NCI-H2196 (cell line): ENCODE measurements at regions not wholly inside any gene's neighbourhood (a gene's known extent, or its start where the extent isn't known, plus 50 kb on each side); places are given as distances from the start of the nearest gene placed in this dataset.

Source experiments
- DNase-seq: peaks from one replicate; lab custom pipeline; 2025; ENCODE audit not compliant: unreplicated experiment; lab: John Stamatoyannopoulos, UW

DNA sequence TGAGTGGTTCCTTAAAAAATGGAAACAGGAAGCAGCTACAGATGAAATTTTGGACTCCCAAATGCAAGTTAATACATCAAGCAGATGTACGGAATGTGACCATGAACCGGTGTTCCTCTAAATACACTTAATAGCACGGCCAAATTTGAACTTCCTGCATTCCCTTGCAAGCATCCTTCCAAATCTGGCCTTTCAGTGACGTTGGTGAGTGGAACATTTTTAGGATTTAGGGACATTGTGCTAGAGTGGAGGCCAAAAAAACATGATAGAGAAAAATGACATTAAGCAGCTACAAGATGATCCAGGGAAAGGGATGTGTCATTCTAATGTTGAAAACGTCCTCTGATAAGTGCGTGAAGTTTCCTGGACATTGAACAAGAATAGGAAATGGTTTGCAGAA is 62.1 kb downstream of the CTAGE1 start:
- no peak for DNase-seq

DNA sequence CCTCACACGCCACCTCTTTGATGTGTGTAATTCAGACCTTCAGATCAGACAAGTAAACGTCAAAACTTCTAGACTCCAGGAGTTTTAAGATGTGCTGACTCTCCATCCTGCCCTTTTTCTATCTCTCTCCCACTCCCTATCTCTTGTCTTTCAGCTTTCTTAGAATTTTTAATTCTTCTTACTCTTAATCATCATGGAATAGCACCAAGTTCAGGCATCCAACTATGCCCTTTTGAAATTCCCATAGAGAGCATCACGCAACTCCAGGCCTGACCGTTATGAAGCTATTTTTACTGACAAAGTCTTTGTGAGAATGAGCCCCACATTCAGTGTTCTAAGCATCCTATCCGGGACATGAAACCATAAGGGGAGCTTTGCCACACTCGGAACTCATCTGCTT is 62.6 kb downstream of the CTAGE1 start:
- no peak for DNase-seq

DNA sequence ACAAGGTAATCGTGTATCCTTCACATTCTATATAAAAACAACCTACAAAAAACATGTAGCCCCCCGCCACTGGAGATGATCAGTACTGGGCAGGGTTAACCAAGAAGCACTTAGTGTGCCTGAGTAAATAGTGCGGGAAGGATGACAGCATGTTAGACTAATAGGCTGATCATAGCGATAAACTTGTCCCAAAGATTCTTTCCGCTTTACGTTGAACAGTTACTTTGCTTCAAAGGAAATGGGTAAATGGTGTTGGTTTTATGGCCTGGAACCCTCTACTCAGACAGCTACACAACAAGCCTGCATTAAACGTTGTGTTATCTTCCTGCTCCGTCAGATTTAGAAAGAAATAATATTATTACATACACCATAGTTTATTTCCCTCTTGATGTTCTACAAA is 67.7 kb downstream of the CTAGE1 start:
- no peak for DNase-seq

DNA sequence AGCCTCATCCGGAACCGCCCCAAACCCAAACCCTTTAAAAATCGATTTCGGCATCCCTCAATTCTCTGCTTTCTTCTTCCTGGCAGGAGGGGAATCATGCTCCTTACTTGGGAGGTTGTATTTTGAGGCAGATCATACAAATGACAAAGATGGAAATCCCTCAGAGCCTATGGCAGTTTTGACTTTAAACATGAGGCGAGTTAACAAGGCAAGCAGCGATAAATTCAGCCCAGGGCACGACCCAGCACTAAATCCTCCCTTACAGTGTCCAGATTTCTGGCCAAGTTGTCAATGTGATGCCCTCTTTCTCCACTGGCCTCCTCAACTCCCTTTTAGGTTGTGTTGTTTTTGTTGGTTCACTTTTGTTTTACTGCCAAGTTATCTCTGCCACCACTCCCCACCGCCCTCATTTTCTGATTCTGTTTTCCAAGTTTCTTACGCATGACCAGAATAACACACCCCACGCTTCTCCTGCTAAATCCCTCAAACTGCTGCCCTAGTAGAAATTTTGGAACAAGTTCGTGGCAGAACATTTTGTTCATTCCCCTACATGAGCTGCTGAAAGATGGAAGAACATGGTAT is 68.3 kb downstream of the CTAGE1 start:
- DNase-seq = no peak

DNA sequence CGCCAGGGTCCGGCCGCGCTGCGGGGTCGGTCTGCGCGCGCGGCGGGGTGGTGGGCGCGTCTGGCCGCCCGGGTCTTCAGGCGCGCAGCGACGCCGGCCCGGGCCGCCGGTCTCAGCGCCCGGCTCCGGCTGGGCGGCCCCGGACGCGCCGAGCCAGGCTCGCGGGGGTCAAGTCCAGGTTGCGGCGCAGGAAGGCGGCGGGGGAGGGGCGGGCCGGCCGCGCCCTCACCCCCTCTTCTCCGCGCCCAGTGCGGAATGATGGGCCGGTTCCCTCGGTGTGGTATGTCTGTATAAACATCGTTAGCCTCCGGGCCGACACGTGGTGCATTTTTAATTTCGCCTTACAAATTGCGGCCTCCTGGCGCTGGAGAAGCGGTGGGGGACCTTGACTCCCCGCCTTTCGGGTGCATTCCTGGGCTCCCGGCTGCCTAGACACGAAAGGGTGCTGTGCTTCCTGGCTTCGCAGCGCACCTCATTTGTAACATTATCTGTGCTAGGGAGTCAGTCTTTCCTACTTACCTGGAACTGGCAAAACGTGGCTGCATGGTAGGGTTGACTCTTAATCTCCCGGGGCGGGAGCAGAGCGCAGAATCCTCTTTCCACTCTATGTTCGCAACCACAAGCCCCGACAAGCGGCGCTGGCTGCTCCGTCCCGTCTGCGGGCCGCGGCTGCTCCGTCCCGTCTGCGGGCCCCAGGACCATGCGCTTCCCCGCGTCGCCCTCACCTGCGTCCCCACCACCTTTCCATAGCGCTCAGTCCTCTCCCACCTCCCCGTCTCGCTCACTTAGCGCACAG is 69.0 kb downstream of the CTAGE1 start:
- DNase-seq = no peak

DNA sequence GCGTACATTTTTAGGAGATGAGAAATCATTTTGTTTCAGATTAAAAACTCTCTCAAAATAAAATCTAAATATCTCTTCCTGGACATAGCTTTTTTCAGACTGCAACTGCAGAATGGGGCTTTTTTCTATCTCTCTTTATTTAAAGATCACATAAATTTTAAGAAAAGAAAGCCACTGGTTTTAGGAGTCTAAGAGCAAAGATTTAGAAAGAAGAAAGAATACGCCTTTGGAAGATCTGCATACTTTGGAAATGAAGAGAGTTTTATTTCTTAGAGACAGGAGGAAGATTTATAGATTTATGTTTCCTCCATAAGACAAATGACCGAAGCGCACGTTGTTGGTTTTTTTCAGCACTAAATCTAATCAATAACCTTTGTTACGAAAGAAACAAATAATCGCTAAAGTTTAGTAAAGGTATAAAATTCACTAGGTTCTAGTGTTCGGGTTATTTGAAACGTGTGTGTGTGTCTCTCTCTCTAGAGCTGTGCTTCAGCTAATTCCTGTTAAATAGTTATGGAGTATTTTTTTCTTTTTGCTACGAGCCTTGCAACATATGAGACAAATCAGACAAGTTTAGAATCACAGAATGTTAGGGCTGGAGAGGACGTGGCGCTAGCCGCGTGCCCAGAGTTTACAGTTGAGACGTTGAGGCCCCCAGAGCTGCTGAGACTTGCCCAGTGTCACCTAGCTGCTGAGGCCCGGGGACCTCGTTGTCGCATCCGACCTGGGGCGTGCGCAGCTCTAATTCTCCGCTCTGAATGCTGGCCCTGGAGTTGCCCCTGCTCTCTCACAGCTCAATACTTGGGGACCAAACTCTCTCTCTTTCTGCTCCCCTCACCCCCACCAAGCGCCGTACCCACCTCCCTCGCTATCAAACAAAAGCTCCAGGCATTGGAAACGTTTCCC is 69.9 kb downstream of the CTAGE1 start:
- DNase-seq = no peak

DNA sequence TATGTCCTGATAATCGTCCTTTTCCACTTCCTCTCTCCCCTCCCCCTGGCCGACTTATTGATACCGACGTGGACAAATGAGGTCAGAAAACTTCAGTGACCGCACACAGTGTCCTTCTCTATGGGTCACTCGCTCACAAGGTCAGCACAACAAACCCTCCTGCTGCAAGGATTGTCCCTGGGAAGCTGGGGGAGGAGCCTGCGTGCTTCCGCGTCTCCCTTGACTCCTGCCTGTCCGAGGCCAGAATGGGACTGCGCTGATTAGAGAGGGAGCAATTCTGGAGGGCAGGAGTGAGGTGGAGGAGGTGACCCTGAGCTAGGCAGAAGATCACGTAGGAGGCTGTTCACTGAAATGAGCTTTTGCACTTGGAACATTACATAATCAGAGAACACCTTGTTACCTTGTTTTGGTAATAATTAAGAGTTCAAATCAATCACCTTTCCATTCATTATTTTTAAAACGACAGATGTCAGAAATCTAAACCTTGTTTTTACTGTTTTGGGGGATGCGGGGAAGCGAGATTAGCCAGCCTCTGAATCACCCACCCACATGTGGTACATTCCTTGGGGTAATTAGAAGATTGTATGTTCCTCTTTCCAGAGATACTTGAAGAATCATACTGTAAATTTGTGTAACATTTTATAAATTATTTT is 70.6 kb downstream of the CTAGE1 start:
- no peak for DNase-seq

DNA sequence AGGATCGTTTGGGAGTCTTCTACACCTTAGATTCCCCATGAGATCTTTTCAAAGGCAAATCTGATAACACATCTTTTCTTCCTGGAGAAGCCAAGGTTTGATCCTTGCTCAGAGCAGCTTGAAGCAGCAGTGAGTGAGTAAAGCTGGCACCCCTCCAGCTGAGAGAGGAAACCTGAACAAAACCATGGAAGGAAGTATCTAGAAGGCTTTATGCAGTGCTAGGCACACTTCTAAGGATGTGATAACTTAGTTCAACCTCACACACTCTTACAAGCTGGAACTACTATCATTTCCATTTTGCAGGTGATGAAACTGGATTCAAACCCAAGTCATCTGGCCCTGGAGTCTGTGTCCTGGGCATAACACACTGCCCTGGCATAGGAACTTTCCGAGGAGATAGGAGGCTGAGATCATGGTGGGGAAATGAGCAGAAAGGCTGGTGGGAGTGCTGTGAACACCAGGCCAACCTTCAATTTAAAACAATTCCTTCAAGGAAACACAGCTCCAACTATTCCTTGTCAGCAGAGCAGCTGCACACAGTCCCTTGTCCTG is 71.2 kb downstream of the CTAGE1 start:
- DNase-seq = no peak

DNA sequence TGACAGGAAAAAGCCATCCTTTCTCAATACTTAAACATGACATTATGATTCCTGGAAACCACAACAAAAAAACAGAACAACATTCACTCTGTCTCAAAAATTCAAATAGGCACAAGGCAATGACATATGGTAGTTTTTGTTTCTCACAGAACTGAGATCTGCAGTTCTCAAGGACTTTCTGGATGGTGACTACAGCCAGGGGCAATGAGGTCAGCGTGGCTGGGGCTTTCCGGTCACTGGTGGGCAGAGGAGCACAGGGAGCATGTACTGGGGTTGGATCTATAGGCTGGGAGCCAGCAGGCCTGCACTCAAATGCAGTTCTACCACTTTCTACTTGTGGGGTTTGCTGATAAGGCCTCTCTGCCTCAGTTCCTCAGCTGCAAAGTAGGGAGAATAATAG is 72.0 kb downstream of the CTAGE1 start:
- DNase-seq = no peak

DNA sequence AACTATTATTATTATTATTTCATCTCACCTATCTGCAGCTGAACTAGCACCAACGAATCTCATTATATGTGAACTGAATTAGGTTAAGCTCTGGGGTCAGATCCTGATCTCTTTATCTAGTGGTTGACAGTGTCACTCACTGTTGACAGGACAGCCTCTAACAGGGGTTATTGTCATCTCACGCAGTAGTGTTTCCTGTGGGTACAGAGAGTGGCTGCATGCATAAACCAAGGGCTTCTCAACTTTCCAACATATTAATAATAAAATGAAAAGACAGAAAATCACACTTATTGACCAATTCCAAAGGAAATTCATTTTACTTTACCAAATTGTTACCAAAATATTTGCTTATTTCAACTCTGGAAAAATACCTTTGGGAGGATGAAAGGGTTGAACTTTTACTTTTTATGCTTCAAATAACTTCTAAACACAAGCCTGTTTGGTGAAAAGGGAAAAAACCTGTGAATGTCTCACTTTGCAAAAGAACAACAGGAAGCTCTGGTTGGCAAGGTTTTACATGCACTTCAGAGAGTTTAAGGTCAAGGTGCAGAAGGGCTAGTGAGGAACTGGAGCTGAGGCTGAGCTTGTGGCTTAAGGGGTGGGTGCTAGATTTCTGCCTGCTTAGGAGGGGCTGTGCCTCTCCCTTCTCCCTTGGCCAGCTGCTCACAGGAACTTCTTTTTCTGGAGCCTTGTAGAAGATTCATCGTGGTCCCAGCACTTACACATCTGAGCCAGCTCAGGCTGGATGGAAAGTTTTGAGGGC is 72.6 kb downstream of the CTAGE1 start:
- no peak for DNase-seq

DNA sequence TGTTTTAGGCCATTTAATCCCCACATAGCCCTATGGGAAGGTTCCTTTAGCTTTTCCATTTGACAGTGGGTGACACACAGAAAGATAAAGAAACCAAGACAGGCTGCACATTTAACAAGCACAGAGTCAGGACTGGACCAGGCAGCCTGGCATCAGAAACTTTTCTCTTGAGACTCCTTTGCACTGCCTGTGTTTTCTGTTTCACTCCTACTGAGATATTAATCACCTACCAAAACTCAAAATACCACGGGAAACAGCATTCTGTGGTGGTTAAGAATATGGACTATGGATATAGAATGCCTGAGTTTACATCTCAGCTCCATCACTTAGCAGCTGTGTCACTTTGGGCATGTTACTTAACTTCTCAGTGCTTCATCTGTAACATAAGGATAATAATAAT is 73.3 kb downstream of the CTAGE1 start:
- DNase-seq = no peak

DNA sequence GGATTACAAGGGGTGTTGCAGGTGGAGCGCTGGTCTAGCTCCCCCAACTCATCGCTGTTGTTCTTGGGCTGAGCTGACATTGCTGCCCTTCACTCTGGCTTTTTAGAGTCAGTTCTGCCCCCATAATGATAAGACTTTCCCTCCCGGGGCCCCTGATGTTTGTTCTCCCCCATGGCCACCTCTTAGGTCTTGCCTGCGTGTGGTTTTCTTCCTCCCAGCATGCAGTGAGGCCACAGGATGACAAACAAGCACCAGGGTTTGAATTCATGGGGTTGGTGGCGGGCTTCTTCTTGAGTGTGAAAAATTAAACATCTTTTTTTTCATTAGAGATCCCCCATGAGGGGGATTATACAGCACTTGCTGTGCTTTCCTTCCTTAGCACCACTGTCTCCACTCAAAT is 74.1 kb downstream of the CTAGE1 start:
- DNase-seq = no peak

DNA sequence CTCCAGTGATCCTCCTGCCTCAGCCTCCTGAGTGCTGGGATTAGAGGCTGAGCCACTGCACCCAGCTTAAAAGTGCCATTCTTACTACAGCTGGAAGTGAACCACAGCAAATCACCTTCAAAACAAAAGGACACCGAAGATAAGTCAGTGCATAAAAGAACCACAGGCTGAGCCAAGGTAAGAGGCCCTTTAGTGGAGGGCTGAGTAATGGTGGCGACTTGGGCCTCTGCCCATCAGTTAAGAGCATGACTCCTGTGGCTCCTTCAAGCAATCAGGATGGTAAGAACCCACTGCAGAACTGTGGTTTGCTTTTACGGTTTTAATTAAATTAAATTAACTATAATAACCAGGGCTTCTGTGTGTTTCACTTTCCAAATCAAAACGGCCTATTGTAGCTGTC is 75.1 kb downstream of the CTAGE1 start:
- no peak for DNase-seq

DNA sequence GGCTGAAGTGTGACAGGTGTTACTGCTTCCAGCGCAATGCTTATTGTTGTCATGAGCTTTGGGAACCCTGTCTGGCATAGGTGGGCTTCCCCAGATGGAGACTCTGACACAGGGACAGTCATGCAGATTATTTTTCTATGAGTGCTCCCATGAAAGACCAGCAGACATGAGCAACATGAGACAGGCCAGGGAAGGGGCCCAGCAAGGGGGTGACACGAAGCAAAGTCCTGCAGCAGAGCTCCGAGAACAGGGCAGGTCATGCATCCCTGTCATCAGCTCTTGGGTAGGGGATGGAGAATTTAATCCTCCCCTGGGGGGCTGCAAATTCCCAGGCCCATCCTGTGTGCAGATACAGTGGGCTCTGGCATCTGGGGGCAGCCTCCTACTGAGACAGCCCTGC is 77.4 kb downstream of the CTAGE1 start:
- DNase-seq = no peak

DNA sequence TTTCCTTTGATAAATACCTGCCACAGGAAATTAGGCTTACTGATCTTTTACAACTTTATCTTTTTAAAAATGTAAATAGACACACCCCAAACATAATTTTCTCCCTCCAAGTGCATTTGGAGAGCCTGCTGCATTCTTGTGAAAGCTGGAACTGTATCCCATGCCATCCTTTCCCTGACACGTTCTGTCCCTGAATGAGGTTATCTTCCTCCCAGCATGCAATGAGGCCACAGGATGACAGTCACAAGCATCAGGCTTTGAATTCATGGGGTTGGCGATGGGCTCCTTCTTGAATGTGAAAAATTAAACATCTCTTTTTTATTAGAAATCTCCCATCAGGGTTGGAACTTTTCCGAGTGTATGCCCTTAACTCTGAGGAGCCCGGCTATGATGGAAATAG is 77.8 kb downstream of the CTAGE1 start:
- DNase-seq = no peak

DNA sequence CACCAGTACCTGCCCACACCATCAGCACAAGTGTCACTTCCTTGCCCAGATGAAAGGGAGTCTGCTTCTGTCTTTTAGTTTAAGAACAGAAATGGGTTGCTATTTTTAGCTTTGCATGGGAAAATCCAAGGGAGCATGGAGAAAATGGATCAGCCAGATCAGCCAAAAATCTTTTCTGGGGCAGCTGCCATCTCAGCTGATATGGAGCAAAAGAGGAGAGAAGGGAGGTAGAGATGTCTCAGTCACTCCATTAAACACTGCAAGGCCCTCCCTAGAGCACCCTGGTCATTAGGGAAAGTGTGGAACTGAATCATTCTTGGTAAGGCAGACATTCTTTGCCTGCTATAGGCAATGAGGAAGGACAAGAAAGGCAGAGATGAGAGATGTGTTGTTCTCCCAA is 79.9 kb downstream of the CTAGE1 start:
- no peak for DNase-seq

DNA sequence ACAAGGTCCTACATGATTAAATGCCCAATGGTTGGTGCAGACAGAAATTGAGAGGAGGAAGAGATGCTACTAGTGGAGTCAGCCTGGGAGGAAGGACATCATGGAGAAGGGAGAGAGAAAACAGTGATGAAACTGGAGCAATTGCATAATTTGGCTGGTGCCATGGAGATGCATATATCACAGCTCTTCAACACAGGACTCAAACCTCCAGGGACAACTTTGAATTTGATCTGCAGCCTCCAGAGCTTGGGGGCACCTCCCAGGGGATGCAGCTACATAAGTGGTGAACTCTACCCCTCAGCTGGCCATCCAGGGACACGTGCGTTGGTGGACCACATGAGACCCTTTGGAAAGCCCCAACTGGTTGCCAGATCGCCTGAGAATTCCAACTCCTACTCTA is 80.4 kb downstream of the CTAGE1 start:
- no peak for DNase-seq

DNA sequence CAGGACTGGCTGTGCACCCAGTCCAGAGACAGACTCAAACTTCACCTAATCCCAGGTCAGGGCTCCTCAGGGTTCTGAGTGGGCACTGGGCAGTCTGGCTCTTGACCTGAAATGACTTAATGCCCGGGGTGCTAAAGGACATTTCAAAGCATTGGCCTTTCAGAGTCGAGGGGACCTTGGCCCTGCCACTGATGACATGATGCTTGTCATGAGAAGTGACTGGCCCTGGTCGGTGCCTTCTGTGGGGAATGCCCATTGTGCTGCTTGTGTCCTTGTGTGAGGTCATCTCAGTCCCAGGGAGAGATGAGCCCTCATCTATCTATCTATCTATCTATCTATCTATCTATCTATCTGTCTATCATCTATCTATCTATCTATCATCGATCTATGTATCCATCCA is 81.3 kb downstream of the CTAGE1 start:
- no peak for DNase-seq

DNA sequence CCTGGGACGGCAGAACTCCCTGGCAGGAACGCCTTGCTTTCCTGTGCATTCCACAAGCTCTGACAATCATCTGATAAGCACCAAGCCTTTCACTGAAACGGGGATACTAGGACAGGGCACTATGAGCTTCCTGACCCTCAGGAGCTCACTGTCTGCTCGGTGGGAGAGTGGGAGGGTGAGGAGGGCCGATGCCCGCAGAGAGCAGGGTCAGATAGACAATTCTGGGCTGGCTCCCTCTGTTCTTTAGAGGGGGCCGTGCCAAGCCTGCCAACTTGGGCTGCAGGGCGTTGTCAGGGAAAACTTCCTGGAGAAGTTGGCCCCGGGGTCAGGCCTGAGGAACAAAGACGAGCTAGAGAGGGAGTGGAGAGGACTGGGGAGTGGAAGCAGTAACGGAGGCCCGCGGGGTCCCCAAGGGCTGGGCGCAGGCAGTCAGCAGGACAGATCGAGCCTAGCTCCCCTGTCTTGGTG is 82.0 kb downstream of the CTAGE1 start:
- DNase-seq = no peak

DNA sequence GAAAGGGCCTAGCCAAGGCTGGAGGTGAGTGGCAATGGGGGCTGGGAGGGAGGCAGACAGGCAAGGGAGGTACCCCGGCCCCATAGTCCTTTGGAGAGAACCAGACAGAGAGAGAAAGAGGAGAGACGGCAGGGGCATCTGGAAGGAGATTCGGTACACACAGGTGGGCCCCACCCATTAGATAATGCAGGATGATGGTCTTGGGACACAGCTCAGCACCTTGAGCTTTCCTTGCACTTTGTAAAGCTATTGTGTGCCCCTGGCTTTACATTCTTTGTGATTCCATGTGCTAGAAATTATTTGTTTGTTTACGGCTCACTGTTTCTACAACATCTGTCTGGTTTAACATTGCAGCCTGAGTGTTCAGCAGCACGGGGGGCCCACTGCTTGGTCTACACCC is 83.1 kb downstream of the CTAGE1 start:
- DNase-seq = no peak
